ENCODE measurements at regions not wholly inside any gene's neighbourhood (a gene's known extent, or its start where the extent isn't known, plus 50 kb on each side); places are given as distances from the start of the nearest gene placed in this dataset.
"Not testable (repeated sequence)": the region's sequence is repeated elsewhere in the genome, so short reads cannot be mapped to it uniquely, and the experiment has no call there.

GRCh38 chr22:23478175-23478574 lies 101.9 kb downstream of the IGLL1 start:
- ChIA-PET POLR2A (ENCODE audit: unreplicated experiment) (no interaction called here), CTCF (no interaction called here)
- intact Hi-C loops (cut with micrococcal nuclease), result no loop called here
- no peaks in the 10 kb centered on the region for H3K9me3 ChIP-seq (ENCODE audit: control insufficient read depth, insufficient read depth, low read length)
- H2AK9ac ChIP-seq (replicated peaks; ENCODE audit: low read depth, low read length, poor library complexity), result no peak overlapping the region
- in situ Hi-C loops (cut with MboI; ENCODE audit: low sequenced_read_pairs), result no loop called here
- no peaks in the 10 kb centered on the region for H4K20me1 ChIP-seq (ENCODE audit: insufficient read depth, low read length)
- no peak overlapping the region for H2BK5ac ChIP-seq (ENCODE audit: low read depth, low read length, poor library complexity, severe bottlenecking)
- no peak overlapping the region for H3K4me3 ChIP-seq (ENCODE audit: insufficient read depth, low read depth, low read length)
- H2AK5ac ChIP-seq (ENCODE audit: low read depth, low read length), result no peak overlapping the region
- TF ChIP-seq MAZ (IDR thresholded peaks at IDR 0.05; ENCODE audit: borderline replicate concordance, low read depth, low read length) (no peak), USF2 (IDR thresholded peaks at IDR 0.05; ENCODE audit: low read depth, low read length) (no peak), CEBPB (IDR thresholded peaks at IDR 0.05; ENCODE audit: low read depth, low read length) (no peak)
- H2BK20ac ChIP-seq (ENCODE audit: low read depth, low read length), result no peak overlapping the region
- H3K36me3 ChIP-seq (ENCODE audit: control insufficient read depth, insufficient read depth, low read length), result no peaks in the 10 kb centered on the region
- no peak overlapping the region for H3K27ac ChIP-seq (ENCODE audit: insufficient read depth, low read length)
- dilution Hi-C loops (cut with HindIII; ENCODE audit: low sequenced_read_pairs, unreplicated experiment), result no loop called here
- no peak overlapping the region for H3K4ac ChIP-seq (ENCODE audit: low read depth, low read length)
- H3K79me1 ChIP-seq (ENCODE audit: low read depth in 1 of 2, low read length in 2 of 2), result no peaks in the 10 kb centered on the region
- H3K9me1 ChIP-seq (ENCODE audit: insufficient read depth, low read length), result no peaks in the 10 kb centered on the region
- H3K9ac ChIP-seq (ENCODE audit: low read depth, low read length), result no peak overlapping the region
- no TSS peak for BruUV-seq (replicated peaks)
- no peak overlapping the region for H3K4me2 ChIP-seq (ENCODE audit: low read depth, low read length)
- no peak overlapping the region for H3K14ac ChIP-seq (replicated peaks; ENCODE audit: low read depth, low read length)
- H3K56ac ChIP-seq (ENCODE audit: extremely low read depth, insufficient read depth, low read length), result no peak overlapping the region
- no peaks in the 10 kb centered on the region for H3K4me1 ChIP-seq (ENCODE audit: control insufficient read depth, insufficient read depth, low read length)
- no peak overlapping the region for H2AFZ ChIP-seq (replicated peaks; ENCODE audit: low read length, poor library complexity)
- no peak overlapping the region for H2BK120ac ChIP-seq (ENCODE audit: low read depth, low read length)
- no peak overlapping the region for H2BK15ac ChIP-seq (ENCODE audit: low read depth, low read length)
- ATAC-seq (ENCODE audit: low read depth) (no peak), DNase-seq (no peak)
- H4K8ac ChIP-seq (ENCODE audit: low read depth in 2 of 2, low read length in 2 of 2), result no peak overlapping the region
- WGBS, 2 experiments (ENCODE audit: extremely low coverage in 2 of 2, insufficient read length in 1 of 2), result 43% methylated on average over 3 of the region's 4 CpGs; no CpG with 5 or more reads in 1 of the 2 experiments
- no peaks in the 10 kb centered on the region; the same call in 1 of the 2 replicates for H3K27me3 ChIP-seq (ENCODE audit: control insufficient read depth, insufficient read depth, low read length)
- no peak overlapping the region for H3K23ac ChIP-seq (ENCODE audit: low read depth, low read length)
- no peak overlapping the region for H3K18ac ChIP-seq (ENCODE audit: low read depth, low read length)
- no peak overlapping the region for H4K91ac ChIP-seq (ENCODE audit: insufficient read depth, low read depth, low read length)
- H4K5ac ChIP-seq (ENCODE audit: low read depth, low read length), result no peak overlapping the region

GRCh38 chr22:23474531-23474930 lies 105.6 kb downstream of the IGLL1 start:
- H4K8ac ChIP-seq (ENCODE audit: low read depth in 2 of 2, low read length in 2 of 2); intact Hi-C loops (cut with micrococcal nuclease); H4K20me1 ChIP-seq (ENCODE audit: insufficient read depth, low read length); in situ Hi-C loops (cut with MboI; ENCODE audit: low sequenced_read_pairs); H2BK5ac ChIP-seq (ENCODE audit: low read depth, low read length, poor library complexity, severe bottlenecking); H3K4ac ChIP-seq (ENCODE audit: low read depth, low read length); H3K9ac ChIP-seq (ENCODE audit: low read depth, low read length); H3K9me1 ChIP-seq (ENCODE audit: insufficient read depth, low read length); BruUV-seq (replicated peaks); H3K56ac ChIP-seq (ENCODE audit: extremely low read depth, insufficient read depth, low read length); H3K4me2 ChIP-seq (ENCODE audit: low read depth, low read length); H4K5ac ChIP-seq (ENCODE audit: low read depth, low read length); H3K23ac ChIP-seq (ENCODE audit: low read depth, low read length); POLR2A ChIA-PET (ENCODE audit: unreplicated experiment); H2BK120ac ChIP-seq (ENCODE audit: low read depth, low read length); H3K14ac ChIP-seq (replicated peaks; ENCODE audit: low read depth, low read length); H2BK20ac ChIP-seq (ENCODE audit: low read depth, low read length); H2AK9ac ChIP-seq (replicated peaks; ENCODE audit: low read depth, low read length, poor library complexity); H3K27me3 ChIP-seq (ENCODE audit: control insufficient read depth, insufficient read depth, low read length); dilution Hi-C loops (cut with HindIII; ENCODE audit: low sequenced_read_pairs, unreplicated experiment); H3K79me1 ChIP-seq (ENCODE audit: low read depth in 1 of 2, low read length in 2 of 2); H3K18ac ChIP-seq (ENCODE audit: low read depth, low read length); H2AK5ac ChIP-seq (ENCODE audit: low read depth, low read length); H2AFZ ChIP-seq (replicated peaks; ENCODE audit: low read length, poor library complexity); CTCF ChIA-PET; H2BK15ac ChIP-seq (ENCODE audit: low read depth, low read length); H3K27ac ChIP-seq (ENCODE audit: insufficient read depth, low read length); H3K4me1 ChIP-seq (ENCODE audit: control insufficient read depth, insufficient read depth, low read length); H4K91ac ChIP-seq (ENCODE audit: insufficient read depth, low read depth, low read length); H3K9me3 ChIP-seq (ENCODE audit: control insufficient read depth, insufficient read depth, low read length); H3K4me3 ChIP-seq (ENCODE audit: insufficient read depth, low read depth, low read length); DNase-seq; H3K36me3 ChIP-seq (ENCODE audit: control insufficient read depth, insufficient read depth, low read length); ATAC-seq (ENCODE audit: low read depth): not testable (repeated sequence)
- 100% methylated on average over 1 of the region's 6 CpGs; no CpG with 5 or more reads in 1 of the 2 experiments for WGBS, 2 experiments (ENCODE audit: extremely low coverage in 2 of 2, insufficient read length in 1 of 2)

Data from IMR-90 (cell line).